ENCODE measurements at regions not wholly inside any gene's neighbourhood (a gene's known extent, or its start where the extent isn't known, plus 50 kb on each side); places are given as distances from the start of the nearest gene placed in this dataset.

- DNase-seq, result no peak
Observed at GRCh38 chr11:79949574-79949973, 508.7 kb upstream of the TENM4 start.

DNA sequence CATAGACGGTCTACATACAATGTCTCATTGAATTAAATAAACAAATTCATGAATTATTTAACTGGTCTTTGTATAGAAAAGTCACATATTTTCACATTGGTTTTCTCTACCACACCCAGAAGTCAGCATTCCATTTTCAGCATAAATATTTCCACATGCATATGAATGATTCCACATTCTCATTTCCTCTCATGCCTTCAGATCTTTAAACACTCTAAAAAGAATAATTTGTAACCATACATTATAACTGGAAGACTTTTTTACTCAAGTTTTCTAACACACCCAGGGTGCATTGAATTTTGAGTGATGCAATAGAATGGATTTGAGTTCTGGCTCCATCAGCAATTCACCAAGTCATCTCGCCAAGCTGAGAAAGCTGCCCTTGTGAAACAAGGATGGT, 501.8 kb upstream of the TENM4 start:
- no peak for DNase-seq

DNA sequence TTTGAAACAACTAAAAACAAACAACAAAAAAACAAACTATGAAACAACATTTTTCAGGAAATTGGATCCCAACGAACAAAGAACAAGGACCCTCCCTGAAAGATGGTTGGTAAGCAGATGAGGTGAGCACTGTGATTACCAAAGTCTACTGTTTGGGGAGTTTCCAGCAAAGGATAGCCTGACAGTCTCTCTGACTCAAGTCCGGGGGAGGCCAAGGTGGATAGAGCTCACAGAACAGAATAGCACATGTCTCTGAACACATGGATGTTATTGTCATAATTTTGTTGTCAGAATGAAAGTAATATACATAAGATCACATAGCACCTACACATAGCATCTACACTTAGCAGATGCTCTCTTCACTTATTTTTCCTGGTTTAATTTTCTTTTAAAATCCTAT, 501.3 kb upstream of the TENM4 start:
- no peak for DNase-seq

DNA sequence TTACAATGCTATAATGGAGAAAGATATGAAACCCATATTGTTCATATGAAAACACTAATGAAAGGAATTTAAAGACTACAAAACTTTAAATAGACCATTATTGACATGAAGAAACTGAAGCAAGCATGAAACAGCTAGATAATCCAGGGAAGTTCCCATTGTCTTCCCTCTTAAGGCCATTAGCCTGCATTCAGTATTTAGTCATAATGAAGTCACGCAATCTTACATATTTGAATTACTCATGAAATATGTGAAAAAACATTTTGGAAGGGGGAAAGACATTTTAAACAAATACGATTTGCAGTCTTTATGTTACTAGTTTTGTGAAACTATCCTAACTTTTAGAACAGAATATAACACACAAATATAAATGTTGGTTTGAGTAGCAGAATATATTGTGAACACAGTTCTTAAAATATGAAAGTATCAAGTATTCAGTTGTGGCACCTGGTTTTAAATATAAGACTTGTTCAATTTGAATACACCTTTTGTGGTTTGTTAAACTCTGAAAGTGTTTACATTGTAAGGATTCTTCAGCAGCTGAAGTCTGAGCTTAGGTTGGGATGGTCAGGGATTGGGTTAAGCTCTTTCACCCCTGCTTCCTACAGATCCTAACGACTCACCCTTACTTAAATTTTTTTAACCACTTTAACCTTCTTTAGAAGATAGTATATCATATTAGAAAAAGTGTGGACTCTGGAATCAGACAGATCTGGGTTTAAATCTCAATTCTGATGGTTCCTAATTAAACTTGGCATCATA, 500.3 kb upstream of the TENM4 start:
- no peak for DNase-seq

GRCh38 chr11:79940165-79940564, 499.3 kb upstream of the TENM4 start:
- DNase-seq, result no peak

GRCh38 chr11:79939111-79939510, 498.3 kb upstream of the TENM4 start:
- no peak for DNase-seq

DNA sequence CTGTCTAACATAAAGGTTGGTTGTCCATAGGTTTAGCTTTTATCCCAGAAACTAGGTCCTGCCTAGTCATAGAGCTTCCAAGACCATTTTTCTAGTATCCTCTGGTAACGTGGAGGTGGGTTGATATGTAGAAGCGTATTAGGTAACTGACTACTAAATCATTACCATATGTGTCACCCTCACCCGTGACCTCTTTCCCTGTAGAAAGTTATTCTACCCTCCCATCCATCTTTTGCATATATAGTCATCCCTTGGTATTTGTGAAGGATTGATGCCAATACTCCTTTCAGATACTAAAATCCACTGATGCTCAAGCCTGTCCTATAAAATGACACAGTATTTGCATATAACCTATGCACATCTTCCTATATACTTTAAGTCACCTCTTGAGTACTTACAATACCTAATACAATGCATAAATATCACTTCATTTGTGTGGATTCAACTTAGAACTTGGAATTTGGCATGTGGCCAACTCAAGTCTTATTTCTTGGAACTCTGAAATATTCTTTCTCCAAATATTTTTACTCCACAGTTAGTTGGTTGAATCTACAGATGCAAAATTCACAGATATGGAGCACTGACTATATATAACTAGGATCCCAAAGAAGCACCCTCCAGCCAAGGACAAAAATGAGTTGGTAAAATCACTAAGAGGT, 497.0 kb upstream of the TENM4 start:
- no peak for DNase-seq

GRCh38 chr11:79932612-79933011, 491.8 kb upstream of the TENM4 start:
- no peak for DNase-seq

GRCh38 chr11:79931692-79932091, 490.9 kb upstream of the TENM4 start:
- DNase-seq, result no peak

GRCh38 chr11:79926707-79927106, 485.9 kb upstream of the TENM4 start:
- no peak for DNase-seq

GRCh38 chr11:79925570-79925969, 484.7 kb upstream of the TENM4 start:
- DNase-seq, result no peak

DNA sequence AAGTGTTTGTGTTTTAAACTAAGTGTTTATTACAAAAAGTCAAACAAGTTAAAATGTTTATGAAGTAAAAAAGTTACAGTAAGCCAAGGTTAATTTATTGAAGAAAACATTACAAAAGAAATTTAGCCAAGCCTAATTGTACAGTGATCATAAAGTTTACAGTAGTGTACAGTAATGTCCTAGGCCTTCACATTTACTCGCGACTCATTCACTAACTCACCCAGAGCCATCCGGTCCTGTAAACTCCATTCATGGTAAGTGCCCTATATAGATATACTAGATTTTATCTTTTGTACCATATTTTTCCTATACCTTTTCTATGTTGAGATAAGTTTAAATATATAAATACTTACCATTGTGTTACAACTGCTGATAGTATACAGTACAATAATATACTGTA, 481.8 kb upstream of the TENM4 start:
- DNase-seq, result no peak

- DNase-seq, result no peak
Observed at GRCh38 chr11:79920480-79920879, 479.6 kb upstream of the TENM4 start.

DNA sequence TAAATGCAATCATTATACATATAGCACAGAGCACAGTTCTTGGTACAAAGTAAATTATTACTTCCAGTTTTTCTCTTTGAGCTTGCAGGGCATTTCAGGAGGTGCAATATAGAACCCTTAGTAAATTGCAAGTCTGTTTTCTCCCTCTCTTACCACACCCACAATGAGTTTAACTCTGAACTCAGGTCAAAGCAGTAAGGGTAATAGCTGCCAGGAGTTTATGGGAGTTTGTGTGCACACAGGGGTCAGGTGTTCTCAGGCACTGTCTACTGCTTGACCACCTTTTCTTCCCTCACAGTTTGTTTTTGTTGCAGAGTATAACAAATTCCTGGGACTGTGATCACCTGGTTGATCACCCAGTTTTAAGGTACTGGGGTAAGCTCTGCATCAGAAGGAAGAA, 478.5 kb upstream of the TENM4 start:
- DNase-seq, result no peak

DNA sequence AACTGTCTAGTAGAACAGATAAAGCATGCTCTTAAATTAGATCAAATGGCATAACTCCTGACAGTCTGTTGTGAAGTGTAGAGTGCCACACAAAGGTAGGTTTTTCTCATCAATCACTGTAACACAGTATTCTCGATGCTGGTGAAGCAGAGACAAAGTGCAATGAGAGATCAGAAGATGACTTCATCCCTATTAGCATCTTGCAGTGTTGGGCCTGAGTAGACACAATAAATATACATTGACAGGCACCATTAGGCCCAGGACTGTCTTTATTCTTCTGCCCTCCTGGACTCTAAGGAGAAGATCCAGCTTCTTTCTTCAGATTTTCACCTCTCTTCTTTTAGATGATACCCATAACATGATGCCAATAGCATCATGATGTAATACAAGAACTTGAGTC, 478.0 kb upstream of the TENM4 start:
- DNase-seq, result no peak

DNA sequence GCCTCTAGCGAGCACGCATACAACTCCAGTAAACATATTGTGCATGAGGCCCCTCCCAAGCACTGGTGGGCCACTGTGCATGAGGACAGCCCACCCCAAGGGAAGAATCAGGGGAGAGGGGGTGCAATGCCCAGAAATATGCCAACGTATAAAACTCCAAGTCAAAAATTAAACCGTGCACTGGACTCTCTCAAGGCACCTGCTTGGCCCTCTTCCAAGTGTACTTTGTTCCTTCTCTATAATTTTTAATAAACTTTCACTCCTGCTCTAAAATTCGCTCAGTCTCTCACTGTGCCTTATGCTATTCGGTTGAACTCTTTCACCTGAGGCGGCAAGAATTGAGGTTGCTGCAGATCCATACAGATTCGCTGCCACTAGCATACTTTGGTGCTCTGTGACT, 465.3 kb upstream of the TENM4 start:
- DNase-seq, result no peak

DNA sequence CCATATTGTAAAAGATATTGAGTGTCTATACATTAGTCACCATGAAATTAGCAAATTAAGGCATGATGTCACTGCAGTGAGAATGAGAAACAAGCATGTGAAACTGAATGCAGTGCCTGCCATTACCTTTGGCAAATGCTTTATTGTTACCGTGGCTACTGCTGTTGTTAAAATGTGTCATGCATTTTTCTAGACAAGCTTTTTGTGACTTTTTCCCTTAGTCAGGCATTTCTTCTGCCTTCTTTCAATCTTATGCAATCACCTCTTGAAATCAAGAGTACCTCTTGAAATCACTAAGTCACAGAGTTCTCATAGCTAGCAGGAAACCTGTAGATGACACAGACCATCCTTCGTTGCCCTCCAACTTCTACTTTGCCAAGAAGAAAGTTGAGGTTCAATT, 461.7 kb upstream of the TENM4 start:
- DNase-seq, result no peak

DNA sequence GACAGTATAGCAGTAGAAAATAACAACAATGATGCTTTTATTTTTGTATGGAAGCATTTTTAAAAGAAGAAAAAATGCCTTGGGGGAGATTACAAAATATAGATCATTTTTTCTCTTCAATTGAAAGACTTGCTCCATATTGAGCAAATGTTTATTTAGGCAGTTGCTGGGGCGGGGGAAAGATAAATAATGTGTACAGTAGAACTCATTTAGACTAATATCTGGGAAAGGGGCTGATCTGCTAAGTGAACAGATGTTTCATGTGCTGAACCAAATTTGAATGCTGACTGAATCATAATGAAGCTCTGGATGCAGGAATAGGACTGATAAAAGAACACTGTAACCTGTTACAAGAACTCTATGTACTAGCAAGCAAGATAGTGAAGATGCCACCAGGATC, 457.1 kb upstream of the TENM4 start:
- DNase-seq, result no peak

GRCh38 chr11:79896258-79896657, 455.4 kb upstream of the TENM4 start:
- DNase-seq, result no peak

GRCh38 chr11:79894111-79894510, 453.3 kb upstream of the TENM4 start:
- DNase-seq, result no peak

- no peak for DNase-seq
Observed at GRCh38 chr11:79890272-79890671, 449.4 kb upstream of the TENM4 start.

DNA sequence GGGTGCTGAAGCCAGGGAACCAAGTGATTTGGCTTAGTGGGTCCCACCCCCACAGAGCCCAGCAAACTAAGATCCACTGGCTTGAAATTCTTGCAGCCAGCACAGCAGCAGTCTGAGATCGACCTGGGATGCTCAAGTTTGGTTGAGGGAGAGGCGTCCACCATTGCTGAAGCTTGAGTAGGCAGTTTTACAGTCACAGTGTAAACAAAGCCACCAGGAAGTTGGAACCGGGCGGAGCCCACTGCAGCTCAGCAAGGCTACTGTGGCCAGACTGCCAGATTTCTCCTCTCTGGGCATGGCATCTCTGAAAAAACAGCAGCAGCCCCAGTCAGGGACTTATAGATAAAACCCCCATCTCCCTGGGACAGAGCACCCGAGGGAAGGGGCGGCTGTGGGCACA, 424.1 kb upstream of the TENM4 start:
- DNase-seq, result no peak

GRCh38 chr11:79860336-79860735, 419.5 kb upstream of the TENM4 start:
- no peak for DNase-seq
